HCT116 (cell line): ENCODE measurements at regions not wholly inside any gene's neighbourhood (a gene's known extent, or its start where the extent isn't known, plus 50 kb on each side); places are given as distances from the start of the nearest gene placed in this dataset.

Source experiments
- ATAC-seq: fragments of 200-7000 bp; cut with Tn5 transposase; 2 replicates; pipeline ENCODE4 v1.9.1; 2020; ENCODE audit warnings: mild to moderate bottlenecking, moderate library complexity
- BruUV-seq: library from RNA; stranded (reverse); fragments of 400-500 nt; replicated peaks from 2 replicates; lab custom pipeline; 2021; lab: Mats Ljungman, UMichigan
- CTCF ChIA-PET: fragments of 300-600 bp; sonication (Branson Sonifier 250); formaldehyde crosslinking; loops from one replicate; lab custom pipeline; 2021; ENCODE audit warnings: antibody characterized with exemption; lab: Charles Lee
- POLR2A ChIA-PET: fragments of 300-600, 350-600 bp; sonication (Branson Sonifier 250); formaldehyde crosslinking; loops from one replicate; lab custom pipeline; 2021; ENCODE audit warnings: antibody characterized with exemption; lab: Charles Lee
- RAD21 ChIA-PET, 2 experiments: fragments of 300-600 bp; sonication (Branson Sonifier 250); formaldehyde crosslinking; loops; one replicate each; lab custom pipeline; 2023; ENCODE audit warnings: low total read pairs in 2 of 2; ENCODE audit not compliant: uncharacterized antibody in 2 of 2, unreplicated experiment in 2 of 2, low non-redundant PET in 1 of 2; lab: Charles Lee
- DNase-seq: peaks from one replicate; pipeline ENCODE4 v3.0.0-alpha.2; 2010; ENCODE audit warnings: low read depth, low spot score
- H2AFZ ChIP-seq: fragments of 200-600 bp; shearing (Covaris generic), sonication (generic); 2 replicates; pipeline ENCODE4 v1.6.1; 2017; ENCODE audit warnings: low read depth, mixed run types, mixed read lengths, antibody characterized with exemption, low read length; ENCODE audit not compliant: poor library complexity, severe bottlenecking
- H3K27ac ChIP-seq: 2 replicates; pipeline ENCODE4 v1.5.1; 2012; ENCODE audit warnings: low read depth, low read length
- H3K27me3 ChIP-seq: fragments of 200-600 bp; sonication (generic); 2 replicates; pipeline ENCODE4 v1.6.1; 2016; ENCODE audit warnings: mixed run types, low read length, mixed read lengths; ENCODE audit not compliant: insufficient read depth
- H3K36me3 ChIP-seq, 2 experiments: fragments of 200-500 bp in 1 of 2; fragments of 200-600 bp in 1 of 2; sonication (Bioruptor generic) in 1 of 2; sonication (generic) in 1 of 2; 2 replicates each; pipeline versions ENCODE4 v1.5.1 to v1.6.1; 2014 to 2016; ENCODE audit warnings: low read length in 2 of 2, inconsistent platforms in 1 of 2, mixed read lengths in 1 of 2, mixed run types in 1 of 2; ENCODE audit not compliant: insufficient read depth in 2 of 2, control insufficient read depth in 1 of 2
- H3K4me1 ChIP-seq, 2 experiments: fragments of 200-600 bp in 1 of 2; sonication (generic) in 1 of 2; 2 replicates each; pipeline versions ENCODE4 v1.5.1 to v1.6.1; 2012 to 2017; ENCODE audit warnings: low read length in 2 of 2, inconsistent platforms in 1 of 2, mild to moderate bottlenecking in 1 of 2, mixed read lengths in 1 of 2, mixed run types in 1 of 2, moderate library complexity in 1 of 2; ENCODE audit not compliant: insufficient read depth in 2 of 2, control insufficient read depth in 1 of 2
- H3K4me2 ChIP-seq: fragments of 200-600 bp; sonication (generic); 2 replicates; pipeline ENCODE4 v1.6.1; 2017; ENCODE audit warnings: mixed run types, low read length, mixed read lengths
- H3K4me3 ChIP-seq, 2 experiments: fragments of 200-600 bp in 1 of 2; sonication (generic) in 1 of 2; replicated peaks in 1 of 2; 2 replicates each; pipeline ENCODE4 v1.5.1; 2011 to 2016; ENCODE audit warnings: low read length in 2 of 2, control low read depth in 1 of 2, low read depth in 1 of 2, mild to moderate bottlenecking in 1 of 2, mixed read lengths in 1 of 2, mixed run types in 1 of 2
- H3K79me2 ChIP-seq: fragments of 200-600 bp; sonication (generic); 2 replicates; pipeline ENCODE4 v1.6.1; 2017; ENCODE audit warnings: mild to moderate bottlenecking, mixed run types, low read length, moderate library complexity, mixed read lengths; ENCODE audit not compliant: insufficient read depth
- H3K9ac ChIP-seq: fragments of 200-600 bp; sonication (generic); 2 replicates; pipeline ENCODE4 v1.6.1; 2016; ENCODE audit warnings: low read length, mixed read lengths
- H3K9me2 ChIP-seq: fragments of 200-600 bp; sonication (generic), shearing (Covaris generic); 2 replicates; pipeline ENCODE4 v1.6.1; 2017; ENCODE audit warnings: mixed run types, mild to moderate bottlenecking, moderate library complexity; ENCODE audit not compliant: insufficient read depth
- H3K9me3 ChIP-seq, 2 experiments: fragments of 200-500 bp in 1 of 2; fragments of 200-600 bp in 1 of 2; sonication (Bioruptor generic) in 1 of 2; sonication (generic) in 1 of 2; 2 replicates each; pipeline ENCODE4 v1.6.1; 2014 to 2017; ENCODE audit warnings: low read length in 2 of 2, mixed read lengths in 2 of 2, inconsistent platforms in 1 of 2, low read depth in 1 of 2, mild to moderate bottlenecking in 1 of 2, mixed run types in 1 of 2, moderate library complexity in 1 of 2; ENCODE audit not compliant: control insufficient read depth in 1 of 2, insufficient read depth in 1 of 2
- H4K20me1 ChIP-seq: fragments of 200-600 bp; sonication (generic), shearing (Covaris generic); 2 replicates; pipeline ENCODE4 v1.6.1; 2017; ENCODE audit warnings: mixed run types, mild to moderate bottlenecking, moderate library complexity; ENCODE audit not compliant: insufficient read depth
- CBX3 ChIP-seq: IDR thresholded peaks from 2 replicates; pipeline ENCODE4 v1.6.1; 2012; ENCODE audit warnings: low read depth
- CTCF ChIP-seq, 3 experiments: fragments of 200-600 bp in 1 of 3; sonication (generic) in 1 of 3; IDR thresholded peaks in 2 of 3; conservative IDR thresholded peaks in 1 of 3; 2 replicates each; pipeline ENCODE4 v1.5.1; 2012 to 2017; ENCODE audit warnings: low read depth in 2 of 3, low read length in 2 of 3, antibody characterized with exemption in 1 of 3, borderline replicate concordance in 1 of 3, control low read depth in 1 of 3, mild to moderate bottlenecking in 1 of 3, mixed read lengths in 1 of 3, mixed run types in 1 of 3, moderate library complexity in 1 of 3; ENCODE audit not compliant: insufficient read depth in 1 of 3
- EGR1 ChIP-seq: IDR thresholded peaks from 2 replicates; pipeline ENCODE4 v1.6.1; 2012; ENCODE audit warnings: low read depth
- ELF1 ChIP-seq: IDR thresholded peaks from 2 replicates; pipeline ENCODE4 v1.6.1; 2012; ENCODE audit warnings: low read depth, borderline replicate concordance
- EZH2 ChIP-seq: fragments of 200-600 bp; sonication (generic); IDR thresholded peaks from 2 replicates; pipeline ENCODE4 v1.6.1; 2017; ENCODE audit warnings: antibody characterized with exemption, mixed run types
- EZH2phosphoT487 ChIP-seq: fragments of 200-600 bp; IDR thresholded peaks from 2 replicates; pipeline ENCODE4 v1.6.1; 2018; ENCODE audit warnings: antibody characterized with exemption, borderline replicate concordance
- MAX ChIP-seq: IDR thresholded peaks from 2 replicates; pipeline ENCODE4 v1.6.1; 2012
- POLR2A ChIP-seq: IDR thresholded peaks from 2 replicates; pipeline ENCODE4 v1.7.0; 2011; ENCODE audit warnings: borderline replicate concordance; ENCODE audit not compliant: insufficient read depth, insufficient read length; ENCODE audit errors: extremely low read depth
- RAD21 ChIP-seq: IDR thresholded peaks from 2 replicates; pipeline ENCODE4 v1.6.1; 2012; ENCODE audit warnings: low read depth, mild to moderate bottlenecking
- REST ChIP-seq: IDR thresholded peaks from 2 replicates; pipeline ENCODE4 v1.6.1; 2012; ENCODE audit warnings: low read depth
- SIN3A ChIP-seq: IDR thresholded peaks from 2 replicates; pipeline ENCODE4 v1.6.1; 2012; ENCODE audit warnings: low read depth
- SP1 ChIP-seq: IDR thresholded peaks from 2 replicates; pipeline ENCODE4 v1.6.1; 2012; ENCODE audit warnings: low read depth
- SRF ChIP-seq: IDR thresholded peaks from 2 replicates; pipeline ENCODE4 v1.6.1; 2012; ENCODE audit warnings: low read depth
- TCF7L2 ChIP-seq: IDR thresholded peaks from 2 replicates; pipeline ENCODE4 v1.7.0; 2011; ENCODE audit warnings: borderline replicate concordance, inconsistent platforms; ENCODE audit not compliant: insufficient read depth, insufficient read length; ENCODE audit errors: extremely low read depth
- YY1 ChIP-seq: IDR thresholded peaks from 2 replicates; pipeline ENCODE4 v1.6.1; 2011; ENCODE audit warnings: low read length, low read depth, moderate library complexity, mild to moderate bottlenecking; ENCODE audit not compliant: insufficient replicate concordance; ENCODE audit errors: extremely low read depth
- ZFX ChIP-seq: fragments of 450-650 bp; IDR thresholded peaks from 2 replicates; pipeline ENCODE4 v1.6.1; 2017
- intact Hi-C: fragments of 100-400 bp; cut with micrococcal nuclease; formaldehyde crosslinking; loops from 2 replicates; pipeline ENCODE4 v1.10.0; 2022
- TF ChIP-seq, protein P1 (sequence below): IDR thresholded peaks from 2 replicates; pipeline ENCODE4 v1.6.1; 2012
- TF ChIP-seq, protein P2 (sequence below): IDR thresholded peaks from 2 replicates; pipeline ENCODE4 v1.6.1; 2011; ENCODE audit warnings: mild to moderate bottlenecking, low read length, moderate library complexity; ENCODE audit not compliant: insufficient replicate concordance; ENCODE audit errors: extremely low read depth

- Histone ChIP-seq H4K20me1 (no peaks in the 10 kb centered on the region), H2AFZ (peak overlapping the region; percentile 92), H3K9me2 (no peaks in the 10 kb centered on the region), H3K4me1 (peaks cover 0 to 13% of the 10 kb centered on the region in 2 experiments; a peak in 2 of 4 replicates), H3K27me3 (no peaks in the 10 kb centered on the region), H3K36me3 (no peaks in the 10 kb centered on the region), H3K4me3 (peak overlapping the region; percentile 31 to 51), H3K9ac (no peak overlapping the region), H3K27ac (no peak overlapping the region), H3K79me2 (no peaks in the 10 kb centered on the region), H3K4me2 (peak overlapping the region; percentile 72), H3K9me3 (no peaks in the 10 kb centered on the region)
- ChIA-PET CTCF (interaction anchor here (0.8 to 2.1 kb wide), 24 partner anchors 9 to 966 kb away, joined by 3 to 40 read pairs (median 5); no protein-coding TSS in a partner anchor), POLR2A (interaction anchor here (1.1 to 1.2 kb wide), 2 partner anchors 55 to 966 kb away, joined by 4 to 5 read pairs; no protein-coding TSS in a partner anchor), RAD21 (interaction anchor here (0.7 to 1.8 kb wide), 9 partner anchors 52 to 780 kb away, joined by 3 to 10 read pairs (median 5); no protein-coding TSS in a partner anchor)
- DNase-seq (peak; percentile 76), ATAC-seq (peak; percentile 94)
- no TSS peak for BruUV-seq
- intact Hi-C loops, result loop anchor here (1.0 to 10.0 kb wide), 5 partner anchors 55 to 590 kb away; no protein-coding TSS in a partner anchor
- TF ChIP-seq EZH2phosphoT487 (no peak), TCF7L2 (no peak), SP1 (no peak), ZFX (no peak), EGR1 (no peak), CTCF (IDR thresholded peaks at IDR 0.05 in 2 of 3, conservative IDR thresholded peaks at IDR 0.05 in 1 of 3; ENCODE audit: borderline replicate concordance in 1 of 3, insufficient read depth in 1 of 3, low read depth in 2 of 3, low read length in 2 of 3) (peak; percentile 66 to 83 (median 78)), SRF (0 out of 2 replicates have a peak, but pooled peaks have one; percentile 53), REST (no peak), RAD21 (peak; percentile 91), YY1 (peak; percentile 13), POLR2A (no peak), CBX3 (peak; percentile 55; the same call in 1 of the 2 replicates), MAX (no peak), ELF1 (no peak), EZH2 (no peak), SIN3A (no peak)
- TF ChIP-seq, protein P1, sequence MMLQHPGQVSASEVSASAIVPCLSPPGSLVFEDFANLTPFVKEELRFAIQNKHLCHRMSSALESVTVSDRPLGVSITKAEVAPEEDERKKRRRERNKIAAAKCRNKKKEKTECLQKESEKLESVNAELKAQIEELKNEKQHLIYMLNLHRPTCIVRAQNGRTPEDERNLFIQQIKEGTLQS, result no peak
- TF ChIP-seq, protein P2, sequence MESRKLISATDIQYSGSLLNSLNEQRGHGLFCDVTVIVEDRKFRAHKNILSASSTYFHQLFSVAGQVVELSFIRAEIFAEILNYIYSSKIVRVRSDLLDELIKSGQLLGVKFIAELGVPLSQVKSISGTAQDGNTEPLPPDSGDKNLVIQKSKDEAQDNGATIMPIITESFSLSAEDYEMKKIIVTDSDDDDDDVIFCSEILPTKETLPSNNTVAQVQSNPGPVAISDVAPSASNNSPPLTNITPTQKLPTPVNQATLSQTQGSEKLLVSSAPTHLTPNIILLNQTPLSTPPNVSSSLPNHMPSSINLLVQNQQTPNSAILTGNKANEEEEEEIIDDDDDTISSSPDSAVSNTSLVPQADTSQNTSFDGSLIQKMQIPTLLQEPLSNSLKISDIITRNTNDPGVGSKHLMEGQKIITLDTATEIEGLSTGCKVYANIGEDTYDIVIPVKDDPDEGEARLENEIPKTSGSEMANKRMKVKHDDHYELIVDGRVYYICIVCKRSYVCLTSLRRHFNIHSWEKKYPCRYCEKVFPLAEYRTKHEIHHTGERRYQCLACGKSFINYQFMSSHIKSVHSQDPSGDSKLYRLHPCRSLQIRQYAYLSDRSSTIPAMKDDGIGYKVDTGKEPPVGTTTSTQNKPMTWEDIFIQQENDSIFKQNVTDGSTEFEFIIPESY, result no peak
Measured at GRCh38 chr4:138090150-138090917, 151.8 kb downstream of the SLC7A11 start.
